ENCODE measurements at regions not wholly inside any gene's neighbourhood (a gene's known extent, or its start where the extent isn't known, plus 50 kb on each side); places are given as distances from the start of the nearest gene placed in this dataset.
"Not testable (repeated sequence)": the region's sequence is repeated elsewhere in the genome, so short reads cannot be mapped to it uniquely, and the experiment has no call there.

DNA sequence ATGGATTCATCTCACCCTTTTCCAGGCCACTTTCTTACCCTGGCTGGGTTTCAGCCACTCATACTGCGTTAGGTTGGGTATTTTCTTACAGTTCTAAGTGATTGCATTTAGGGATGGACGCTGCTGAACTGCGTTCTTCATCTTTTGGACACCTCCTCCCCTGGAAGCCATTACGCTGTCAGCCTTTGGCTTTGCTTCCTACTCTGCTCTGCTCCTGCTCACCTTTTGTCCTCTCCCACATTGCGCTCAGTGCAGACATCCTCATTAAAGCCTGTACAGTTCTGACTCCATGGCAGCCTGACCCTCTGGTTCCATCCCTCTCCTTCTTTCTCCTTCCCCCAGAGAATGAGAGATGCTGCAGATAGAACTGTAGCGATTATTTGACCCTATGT is 108.9 kb downstream of the SRGAP2 start:
- not testable (repeated sequence) for DNase-seq

DNA sequence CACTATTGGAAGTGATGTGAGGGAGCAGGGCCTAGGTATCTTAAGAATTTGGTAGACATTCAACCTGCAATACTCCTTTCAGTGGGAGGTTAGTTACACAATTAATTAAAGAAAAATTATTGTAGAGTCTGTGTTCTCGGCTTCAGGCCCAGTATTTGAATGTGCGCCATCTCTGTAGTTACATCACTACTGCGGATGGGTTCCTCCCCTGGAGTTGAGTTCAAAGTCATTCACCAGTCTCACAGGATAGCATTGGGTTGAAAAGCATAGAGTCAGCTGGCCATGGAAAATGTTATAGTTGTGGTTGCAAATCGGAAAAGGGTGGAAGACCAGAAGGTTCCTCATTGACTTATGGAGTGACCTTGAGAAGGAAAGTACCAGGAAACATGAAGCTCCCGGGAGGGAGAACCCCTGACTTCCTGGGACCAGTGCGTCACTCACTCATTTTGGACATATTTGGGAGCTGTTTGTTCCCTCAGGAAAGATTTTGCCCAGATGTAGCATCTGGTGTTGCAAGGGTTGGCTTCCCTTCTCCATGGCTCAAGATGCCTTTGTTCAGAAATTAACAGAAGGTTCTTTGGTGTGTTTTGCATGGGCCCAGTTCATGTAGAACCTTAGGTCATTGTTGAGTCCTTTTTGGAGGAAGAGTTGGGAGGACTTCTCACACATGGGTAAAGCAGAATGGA is 111.8 kb downstream of the SRGAP2 start:
- not testable (repeated sequence) for DNase-seq

DNA sequence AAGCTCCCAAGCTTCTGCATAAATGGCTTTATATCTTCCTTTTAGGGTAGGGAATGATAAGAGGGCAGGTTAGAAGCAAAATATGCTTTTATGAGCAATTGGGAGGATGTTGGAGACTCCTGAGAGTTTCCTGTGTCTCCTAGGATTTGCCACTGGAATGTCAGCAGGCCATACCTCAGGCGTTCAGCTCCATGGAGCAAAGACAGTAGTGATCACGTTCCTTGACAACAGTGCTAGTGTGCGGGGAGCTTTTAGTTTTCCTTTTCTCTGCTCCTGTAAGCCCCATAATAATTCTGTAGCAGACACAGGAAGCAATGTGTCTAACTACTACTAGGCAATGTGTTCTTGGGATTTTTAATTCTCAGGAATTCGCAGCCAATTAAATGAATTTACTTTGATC is 113.6 kb downstream of the SRGAP2 start:
- DNase-seq: not testable (repeated sequence)

DNA sequence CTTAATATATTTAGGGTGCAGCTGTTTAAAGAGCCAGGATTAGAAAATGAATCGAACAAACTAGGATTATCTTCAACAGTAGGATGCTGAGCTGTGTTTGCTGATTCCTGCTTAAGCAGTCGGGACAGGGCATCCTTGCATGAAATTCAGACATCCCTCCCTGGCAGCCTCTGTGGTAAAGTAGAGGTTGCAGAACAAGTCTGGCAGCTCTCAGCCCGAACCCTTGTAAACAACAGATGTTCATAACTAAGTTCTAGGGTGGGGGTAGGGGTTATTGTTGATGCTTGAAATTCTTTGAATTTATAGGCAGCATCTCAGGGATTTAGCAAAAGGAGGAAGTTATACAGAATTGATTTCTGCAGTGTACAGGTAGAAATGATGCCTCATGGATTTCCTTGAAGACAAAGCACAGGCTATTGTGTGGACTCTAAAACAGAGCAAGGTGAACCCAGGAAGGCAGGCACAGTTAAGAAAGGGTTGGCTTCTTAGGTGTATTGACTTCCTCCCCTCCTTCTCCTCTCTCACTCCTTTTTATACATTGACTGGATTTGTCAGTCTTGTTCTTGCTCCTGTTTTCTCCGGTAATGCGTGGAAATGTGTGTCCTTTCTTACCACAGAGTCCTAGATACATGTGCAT is 114.7 kb downstream of the SRGAP2 start:
- DNase-seq: not testable (repeated sequence)

DNA sequence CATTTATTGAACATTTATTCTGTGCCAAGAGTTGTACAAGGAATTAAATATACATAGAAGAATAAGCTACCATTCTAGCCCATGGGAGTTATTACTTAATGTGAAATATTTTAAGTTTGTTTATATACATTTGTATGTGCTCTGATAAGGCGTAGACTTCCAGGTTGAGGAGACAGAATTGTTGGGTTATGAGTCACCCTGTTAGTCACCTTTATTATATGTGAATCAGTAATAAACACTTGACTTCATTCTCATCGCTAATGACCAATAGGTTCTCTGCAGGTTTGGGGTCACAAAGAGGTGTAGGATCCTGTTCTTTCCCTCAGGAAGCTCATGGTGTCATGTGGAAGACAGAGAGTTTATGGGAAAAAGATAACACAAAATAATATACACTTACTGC is 116.9 kb downstream of the SRGAP2 start:
- DNase-seq: not testable (repeated sequence)

DNA sequence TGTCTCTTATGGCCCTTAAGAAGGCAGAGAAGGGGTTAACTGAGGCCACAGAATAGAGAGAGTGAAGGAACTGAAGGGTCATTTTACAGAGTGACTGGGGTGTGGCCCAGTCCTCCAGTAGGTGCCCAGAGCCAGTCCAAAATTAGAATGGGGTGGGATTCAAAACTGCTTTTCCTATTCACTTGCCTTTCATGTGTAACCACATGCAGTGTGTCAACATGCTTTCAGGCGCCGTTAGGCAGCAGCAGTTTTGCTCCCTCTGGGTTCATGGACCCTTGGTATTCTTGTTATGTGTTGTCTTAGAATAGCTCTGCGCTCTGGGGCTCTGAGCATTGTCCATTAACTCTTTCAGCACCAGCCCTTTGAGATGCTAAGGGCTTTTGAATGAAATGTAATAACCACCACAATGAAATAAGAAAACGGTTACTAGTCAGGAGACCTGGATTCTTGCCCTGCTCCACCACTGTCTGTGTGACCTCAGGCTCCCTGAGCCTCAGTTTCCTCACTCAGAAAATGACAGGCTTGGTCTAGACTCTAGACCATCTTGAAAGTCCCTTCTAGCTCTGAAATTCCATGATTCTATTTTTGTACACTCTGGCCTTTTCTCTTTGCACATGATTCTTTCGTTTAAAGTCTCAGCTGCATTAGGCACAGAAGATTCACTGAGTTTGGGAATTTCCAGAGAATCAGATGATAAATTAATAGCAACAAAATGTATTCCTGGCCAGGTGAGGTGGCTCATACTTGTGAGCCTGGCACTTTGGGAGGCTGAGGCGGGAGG is 123.0 kb downstream of the SRGAP2 start:
- DNase-seq: not testable (repeated sequence)

DNA sequence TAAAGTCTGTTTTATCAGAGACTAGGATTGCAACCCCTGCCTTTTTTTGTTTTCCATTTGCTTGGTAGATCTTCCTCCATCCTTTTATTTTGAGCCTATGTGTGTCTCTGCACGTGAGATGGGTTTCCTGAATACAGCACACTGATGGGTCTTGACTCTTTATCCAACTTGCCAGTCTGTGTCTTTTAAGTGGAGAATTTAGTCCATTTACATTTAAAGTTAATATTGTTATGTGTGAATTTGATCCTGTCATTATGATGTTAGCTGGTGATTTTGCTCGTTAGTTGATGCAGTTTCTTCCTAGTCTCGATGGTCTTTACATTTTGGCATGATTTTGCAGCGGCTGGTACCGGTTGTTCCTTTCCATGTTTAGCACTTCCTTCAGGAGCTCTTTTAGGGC is 128.3 kb downstream of the SRGAP2 start:
- not testable (repeated sequence) for DNase-seq

DNA sequence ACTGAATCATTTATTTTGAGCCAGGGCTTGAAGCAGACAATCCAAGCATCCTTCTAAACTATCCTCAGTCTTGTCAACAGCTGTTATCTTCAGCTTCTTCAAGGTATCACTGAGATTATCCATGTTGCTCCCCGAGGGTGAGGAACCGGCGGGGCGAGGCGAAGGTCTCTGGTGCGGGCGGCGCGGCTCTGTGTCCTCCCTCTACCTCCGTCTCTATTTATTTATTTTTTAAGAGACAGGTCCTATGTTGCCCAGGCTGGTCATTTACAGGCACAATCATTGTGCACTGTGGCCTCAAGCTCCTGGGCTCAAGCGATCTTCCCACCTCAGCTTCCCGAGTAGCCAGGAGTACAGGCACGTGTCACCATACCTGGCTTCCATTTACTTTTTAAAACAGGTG is 130.0 kb downstream of the SRGAP2 start:
- not testable (repeated sequence) for DNase-seq

DNA sequence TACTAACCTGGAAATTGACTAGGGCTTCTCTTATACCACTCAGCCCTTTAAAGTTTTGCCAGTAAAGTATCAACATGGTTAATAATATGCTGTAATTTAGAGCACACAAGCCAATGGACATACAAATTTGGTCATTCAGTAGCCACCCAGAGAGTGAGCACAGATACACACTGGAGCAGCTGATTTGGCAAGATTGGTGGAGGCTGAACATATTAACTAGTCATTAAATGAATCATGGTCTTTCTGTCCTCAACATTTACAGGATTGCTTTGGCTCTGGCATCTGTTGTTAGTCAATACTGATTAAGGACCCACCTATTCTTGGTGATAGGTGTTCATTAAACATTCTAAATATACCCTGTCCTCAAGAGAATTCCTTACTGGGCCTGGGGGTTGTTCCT is 130.6 kb downstream of the SRGAP2 start:
- DNase-seq: not testable (repeated sequence)

DNA sequence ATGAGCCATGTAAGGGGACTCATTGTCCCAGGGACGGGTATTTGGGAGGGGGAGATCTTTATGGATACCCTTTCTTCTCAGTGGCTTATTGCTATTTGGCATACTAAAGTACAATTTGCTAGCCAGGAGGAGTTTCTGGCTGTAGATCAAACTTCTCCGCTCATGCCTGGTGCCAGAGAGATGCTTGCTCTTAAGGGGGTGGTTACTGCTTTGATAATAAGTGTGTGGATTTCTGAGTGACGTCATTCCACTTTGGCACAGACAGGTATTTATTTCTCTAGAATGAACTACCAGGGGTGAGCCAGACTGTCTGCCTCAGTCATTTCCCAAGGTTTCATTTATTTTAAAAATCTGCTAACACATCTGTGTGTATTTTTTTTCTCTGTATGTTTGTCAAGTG is 131.1 kb downstream of the SRGAP2 start:
- not testable (repeated sequence) for DNase-seq

DNA sequence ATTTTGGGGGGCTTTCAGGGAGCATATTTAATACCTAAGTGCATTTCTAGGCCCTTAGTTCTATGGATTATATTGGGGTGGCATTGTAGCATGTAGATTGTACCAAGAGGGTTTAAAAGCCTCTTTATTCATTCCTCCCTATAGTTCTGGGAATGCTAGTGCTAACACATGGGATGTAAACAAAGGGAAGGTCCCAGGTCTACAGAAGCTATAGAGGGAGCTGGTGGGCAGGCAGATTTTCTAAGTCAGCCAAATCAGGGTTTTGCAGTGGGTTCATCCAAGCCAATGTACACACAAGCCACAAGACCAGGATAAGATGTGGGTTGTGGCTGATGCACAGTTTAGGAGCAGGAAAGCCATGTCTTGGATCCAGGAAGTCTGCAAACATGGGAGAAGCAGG is 131.8 kb downstream of the SRGAP2 start:
- DNase-seq: not testable (repeated sequence)

DNA sequence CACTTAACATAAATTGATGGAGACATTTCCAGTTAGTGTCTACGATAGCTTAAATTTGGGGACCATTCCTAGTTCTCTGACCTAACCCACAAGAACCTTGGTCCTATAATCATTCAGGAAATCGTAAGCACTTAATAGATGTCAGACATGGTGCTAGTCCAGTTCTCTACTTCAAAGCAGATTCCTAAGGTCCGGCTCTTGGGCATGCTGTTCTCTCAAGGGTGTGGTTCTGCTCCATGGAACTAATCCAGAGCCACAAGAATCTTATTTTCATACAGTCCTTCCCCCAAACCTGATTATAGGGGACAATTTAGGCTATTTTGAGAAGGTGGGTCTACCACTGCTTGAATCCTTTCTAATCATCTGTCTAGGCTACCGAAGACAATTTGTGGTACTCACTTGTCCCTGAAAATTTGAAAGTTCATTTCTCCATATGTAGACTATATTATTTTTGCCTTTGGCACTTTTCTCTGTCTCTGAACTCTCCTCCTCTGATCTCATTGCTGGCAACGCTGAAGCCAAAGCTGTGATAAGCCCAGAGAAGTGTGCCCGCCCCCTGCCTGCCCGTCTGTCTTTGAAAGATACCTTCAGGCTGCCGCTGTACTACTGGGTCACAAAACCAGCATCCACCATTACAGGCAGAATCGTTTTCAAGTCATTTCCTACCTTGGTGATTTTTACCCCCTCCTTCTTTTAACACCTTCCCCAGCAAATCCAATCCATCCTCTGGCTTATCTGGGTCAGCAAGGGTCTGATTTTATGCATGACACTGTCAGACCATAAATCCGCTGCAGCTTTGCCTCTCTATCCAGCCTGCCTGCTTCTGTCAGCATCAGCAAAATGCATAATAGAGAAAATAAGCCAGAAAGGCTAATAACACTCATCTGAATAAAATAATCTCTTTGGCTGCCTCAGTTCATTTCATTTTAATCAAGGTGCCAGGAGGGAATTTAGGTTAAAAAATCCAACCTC is 132.8 kb downstream of the SRGAP2 start:
- DNase-seq: not testable (repeated sequence)

DNA sequence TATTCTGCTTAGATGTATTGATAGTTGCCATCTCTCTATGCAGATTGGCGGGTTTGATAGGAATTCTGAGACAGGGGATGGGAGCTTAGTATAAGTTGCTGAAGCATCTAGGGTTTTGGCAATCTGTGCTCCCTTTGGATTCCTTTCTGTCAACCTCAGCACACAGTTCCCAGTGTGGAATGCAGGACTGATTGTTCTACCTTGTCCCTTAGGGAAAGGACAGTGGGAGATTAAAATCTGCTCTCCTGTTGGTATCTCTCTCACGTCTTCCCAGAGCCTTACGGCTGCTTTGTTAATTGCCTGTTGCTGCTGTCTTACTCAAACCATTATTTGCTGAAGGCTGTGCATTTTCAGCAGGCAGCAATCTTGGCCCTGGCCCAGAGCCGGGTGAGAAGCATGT is 133.3 kb upstream of the IKBKE start:
- not testable (repeated sequence) for DNase-seq

DNA sequence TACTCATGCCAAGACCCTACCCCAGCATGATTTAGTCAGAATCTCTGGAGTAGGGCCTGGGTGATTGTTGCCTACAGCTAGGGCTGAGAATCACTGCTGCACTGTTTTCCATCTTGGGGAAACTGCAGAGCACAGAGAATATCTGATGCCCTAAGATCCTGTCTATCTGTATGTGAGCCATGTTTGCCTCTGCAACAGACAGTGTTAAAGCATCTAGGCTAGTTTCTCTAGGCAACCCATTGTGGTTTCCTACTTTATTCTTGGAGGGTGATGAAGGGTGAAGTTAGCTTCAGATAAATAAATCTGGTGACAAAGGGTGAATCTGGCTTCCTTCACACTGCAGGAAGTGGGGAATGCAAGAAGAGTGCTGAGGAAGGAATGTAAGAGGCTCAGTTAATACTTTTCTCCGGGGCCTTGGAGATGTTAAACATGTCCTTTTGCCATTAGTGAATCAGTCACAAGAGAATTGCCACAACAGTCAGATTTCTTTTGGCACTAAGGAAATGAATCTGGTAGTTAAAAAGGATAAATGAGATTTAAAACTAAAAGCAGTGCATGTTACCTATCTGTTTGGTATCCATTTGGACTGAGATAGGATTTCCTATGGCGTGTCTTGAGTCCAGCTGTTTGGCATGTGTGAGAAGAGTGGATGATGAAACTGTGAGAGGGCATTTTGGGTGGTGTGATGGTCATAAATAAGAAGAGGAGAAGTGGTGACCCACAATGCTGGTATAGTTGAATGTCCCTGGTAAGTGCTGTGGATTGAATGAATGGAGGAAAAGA is 119.6 kb upstream of the IKBKE start:
- DNase-seq: not testable (repeated sequence)

DNA sequence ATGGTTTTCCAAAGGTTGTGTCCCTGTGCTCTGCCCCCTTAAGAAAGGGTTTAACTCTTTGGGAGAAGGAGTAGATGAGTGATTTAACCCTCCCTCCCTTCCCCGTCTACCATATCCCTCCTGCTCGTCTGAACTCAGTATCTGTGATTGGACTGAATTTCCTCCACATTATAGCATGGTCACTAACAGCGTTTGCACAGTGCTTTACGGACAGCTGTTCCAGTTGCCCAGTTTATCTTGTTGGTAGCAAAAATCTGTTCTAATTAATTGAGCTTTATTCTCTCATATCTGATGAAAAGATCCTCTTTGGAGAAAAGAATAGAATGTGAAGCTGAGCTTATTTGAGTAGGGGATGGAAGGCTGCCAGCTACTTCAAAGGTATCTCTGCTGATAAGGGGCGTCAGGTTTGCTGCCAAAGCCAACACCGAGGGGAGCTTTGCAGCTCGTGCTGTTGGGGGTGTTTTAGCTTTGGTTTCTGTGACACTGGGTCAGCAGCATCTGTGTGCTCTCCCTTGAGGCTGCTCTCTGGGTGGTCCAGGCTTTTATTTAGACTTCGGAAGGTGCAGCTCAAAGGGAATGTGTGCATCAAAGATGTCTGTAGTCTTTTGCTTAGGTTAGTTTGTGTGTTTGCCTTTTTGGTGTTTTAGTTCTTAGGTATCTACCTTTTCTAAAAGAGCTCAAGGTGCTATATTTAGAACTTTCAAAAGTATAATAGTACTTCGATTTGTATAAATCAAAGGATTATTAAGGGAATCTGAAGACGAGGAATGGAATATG is 118.8 kb upstream of the IKBKE start:
- not testable (repeated sequence) for DNase-seq

DNA sequence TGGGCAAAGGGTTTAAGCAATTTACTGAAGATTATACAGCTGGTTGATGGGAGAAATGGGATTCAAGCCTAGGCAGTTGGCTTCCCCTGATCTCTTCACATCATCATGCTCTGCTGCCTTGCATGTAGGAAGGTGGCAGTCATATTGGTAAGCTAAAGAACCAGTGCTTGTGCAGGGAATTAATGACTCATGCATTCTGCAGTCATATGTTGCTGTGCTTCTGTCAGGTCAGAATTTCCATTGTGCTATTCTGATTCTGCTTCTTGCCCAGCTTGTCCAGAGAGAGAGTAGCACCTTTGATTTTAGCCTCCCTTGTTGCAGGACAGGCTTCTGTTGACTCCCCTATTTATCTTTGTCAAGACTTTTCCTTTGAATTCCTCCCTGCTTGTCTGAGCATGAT is 114.0 kb upstream of the IKBKE start:
- DNase-seq: not testable (repeated sequence)

DNA sequence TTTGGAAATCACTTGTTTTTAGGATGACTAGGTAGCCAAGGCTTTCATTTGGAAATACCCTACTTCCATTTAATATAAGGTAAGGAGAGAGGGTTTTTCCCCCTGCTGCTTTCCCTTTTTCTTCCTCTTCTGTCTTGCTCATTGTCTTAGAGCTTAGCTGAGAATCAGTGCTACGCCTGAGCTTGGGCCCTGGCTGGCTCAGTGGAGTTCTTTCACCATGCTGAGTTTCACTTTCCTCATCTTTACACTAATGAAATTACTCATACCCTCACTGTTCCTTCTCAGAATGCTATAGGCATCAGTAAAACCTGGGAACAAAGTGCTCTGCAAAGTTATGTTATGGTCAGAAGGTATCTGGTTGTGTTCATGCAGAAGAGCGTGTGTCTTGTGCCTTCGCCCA is 112.3 kb upstream of the IKBKE start:
- DNase-seq: not testable (repeated sequence)

DNA sequence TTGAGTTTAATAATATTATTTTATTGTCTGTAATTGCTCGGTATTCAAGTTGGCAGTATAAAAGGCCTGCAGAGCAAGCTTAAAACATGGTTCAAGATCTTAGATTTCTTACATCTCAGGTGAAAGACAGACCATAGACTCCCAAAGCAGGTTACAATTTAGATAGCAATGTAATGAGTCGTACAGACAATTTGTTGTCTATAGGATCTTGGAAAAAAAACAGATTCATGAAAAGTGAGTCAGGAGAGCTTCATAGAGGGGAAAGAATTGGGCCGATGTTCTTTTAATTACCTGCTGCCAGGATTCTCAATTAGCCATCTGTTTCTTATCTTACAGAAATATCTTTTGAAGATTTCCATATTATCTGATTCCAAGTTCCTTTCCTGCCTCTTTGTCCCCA is 111.5 kb upstream of the IKBKE start:
- not testable (repeated sequence) for DNase-seq

DNA sequence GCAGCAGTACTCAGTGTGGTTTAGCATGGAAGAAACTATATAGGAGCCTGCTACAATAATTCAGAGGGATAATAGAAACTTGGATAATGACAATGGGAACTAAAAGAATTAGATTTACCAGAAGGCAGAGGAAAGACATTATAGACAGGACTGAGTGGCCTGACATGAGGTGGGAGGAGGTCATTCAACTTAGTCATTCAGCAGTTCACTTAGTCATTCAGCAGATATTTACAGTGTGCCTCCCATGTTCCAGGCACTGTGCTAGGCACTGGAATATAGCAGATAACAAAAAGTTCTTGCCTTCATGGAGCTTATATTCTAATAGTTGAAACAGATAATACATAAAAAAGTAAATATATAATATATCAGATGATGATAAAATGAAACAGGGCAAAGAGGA is 110.9 kb upstream of the IKBKE start:
- not testable (repeated sequence) for DNase-seq

DNA sequence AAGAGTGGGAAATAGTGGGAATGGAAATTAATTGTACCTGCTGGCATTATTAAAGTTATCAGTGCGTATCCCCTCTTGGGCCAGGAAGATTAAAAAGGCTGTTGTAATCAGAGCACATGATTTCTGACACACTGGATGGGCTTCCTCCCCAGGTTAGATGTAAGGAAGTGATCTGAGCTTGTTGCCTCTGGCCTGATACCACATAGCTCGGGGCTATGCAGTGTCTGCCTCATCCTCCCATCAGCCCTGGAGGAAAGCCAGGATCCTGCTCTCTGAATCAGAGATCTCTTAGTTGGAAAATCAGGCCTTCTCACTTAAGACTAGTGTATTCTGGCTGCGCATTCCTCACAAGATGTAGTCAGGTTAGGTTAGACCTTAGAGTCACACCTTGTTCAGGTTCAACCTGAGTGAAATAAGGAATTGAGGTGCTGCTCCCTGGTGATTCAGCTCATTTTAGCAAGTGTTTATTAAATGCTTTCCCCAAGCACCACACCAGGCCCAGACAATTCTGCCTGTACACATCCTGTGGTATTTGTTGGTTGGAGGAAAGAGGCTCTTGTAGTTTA is 108.2 kb upstream of the IKBKE start:
- not testable (repeated sequence) for DNase-seq
